ENCODE measurements at regions not wholly inside any gene's neighbourhood (a gene's known extent, or its start where the extent isn't known, plus 50 kb on each side); places are given as distances from the start of the nearest gene placed in this dataset.

- TF ChIP-seq TCF12 (IDR thresholded peaks at IDR 0.05) (no peak), TCF12 (CRISPR knock-in tag; IDR thresholded peaks at IDR 0.05) (no peak), POLR2A (IDR thresholded peaks at IDR 0.05; ENCODE audit: insufficient read depth in 1 of 2, low read depth in 2 of 2, low read length in 2 of 2) (no peak), SNRNP70 (IDR thresholded peaks at IDR 0.05; ENCODE audit: low read depth, low read length) (no peak), DMTF1 (CRISPR knock-in tag; IDR thresholded peaks at IDR 0.05) (no peak), SRSF9 (IDR thresholded peaks at IDR 0.05; ENCODE audit: borderline replicate concordance, insufficient read depth, low read depth, low read length, poor library complexity, severe bottlenecking) (no peak), DNMT1 (CRISPR knock-in tag; IDR thresholded peaks at IDR 0.05) (no peak), MTA1 (CRISPR knock-in tag; IDR thresholded peaks at IDR 0.05; ENCODE audit: borderline replicate concordance) (no peak), ZNF615 (CRISPR knock-in tag; IDR thresholded peaks at IDR 0.05; ENCODE audit: borderline replicate concordance) (no peak), FOXP1 (IDR thresholded peaks at IDR 0.05) (no peak), FOXP1 (CRISPR knock-in tag; IDR thresholded peaks at IDR 0.05) (no peak), ZNF275 (CRISPR knock-in tag; IDR thresholded peaks at IDR 0.05; ENCODE audit: borderline replicate concordance) (no peak), ZFYVE20 (CRISPR knock-in tag; IDR thresholded peaks at IDR 0.05; ENCODE audit: borderline replicate concordance, low read depth) (no peak), MAZ (IDR thresholded peaks at IDR 0.05; ENCODE audit: borderline replicate concordance, low read depth, low read length) (no peak), MAZ (CRISPR knock-in tag; IDR thresholded peaks at IDR 0.05; ENCODE audit: low read depth) (no peak), ZNF558 (CRISPR knock-in tag; IDR thresholded peaks at IDR 0.05; ENCODE audit: borderline replicate concordance) (no peak)
These were observed 136.5 kb downstream of the ELOVL4 start for GRCh38 chr6:79810871-79811270.

Data from HepG2 (cell line).